GM19467 (cell line): ENCODE measurements at regions not wholly inside any gene's neighbourhood (a gene's known extent, or its start where the extent isn't known, plus 50 kb on each side); places are given as distances from the start of the nearest gene placed in this dataset.

Experiments
- ATAC-seq: cut with Tn5 transposase; IDR thresholded peaks from one replicate; pipeline ENCODE4 v1.9.1; 2021; ENCODE audit warnings: mild to moderate bottlenecking, moderate library complexity; ENCODE audit not compliant: unreplicated experiment

DNA sequence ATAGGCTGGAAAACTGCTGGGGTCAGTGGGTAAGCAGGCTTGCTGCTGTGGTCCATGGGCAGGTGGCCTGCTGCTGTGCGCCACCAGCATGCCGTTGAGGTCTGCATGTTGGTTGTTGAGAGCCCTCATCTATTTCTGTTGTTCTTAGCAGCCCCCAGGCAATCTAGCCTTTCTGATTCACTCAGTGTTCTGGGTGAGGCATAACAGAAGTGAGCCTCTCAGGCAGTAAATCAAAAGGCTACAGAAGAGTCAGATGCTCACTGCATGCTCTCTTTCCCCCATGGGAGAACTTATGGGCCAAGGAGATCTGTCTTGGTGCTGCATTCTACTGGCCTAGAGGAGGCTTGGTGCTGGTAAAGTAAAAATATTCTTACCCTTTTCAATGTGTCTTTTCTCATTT, 67.8 kb upstream of the ATP10A start:
- no peak for ATAC-seq
